DMS 273 (cell line): ENCODE measurements at regions not wholly inside any gene's neighbourhood (a gene's known extent, or its start where the extent isn't known, plus 50 kb on each side); places are given as distances from the start of the nearest gene placed in this dataset.
A peak's percentile ranks its signal among the peaks of the same experiment; 100 is the strongest.

Source experiments
- DNase-seq: peaks from one replicate; lab custom pipeline; 2025; ENCODE audit not compliant: unreplicated experiment; lab: John Stamatoyannopoulos, UW

GRCh38 chr21:43348801-43349261 lies 78.1 kb downstream of the SIK1 start:
- DNase-seq = no peak

- DNase-seq = no peak
Observed at GRCh38 chr21:43348170-43348766, 78.7 kb downstream of the SIK1 start.

GRCh38 chr21:43347461-43348169 lies 79.3 kb downstream of the SIK1 start:
- no peak for DNase-seq

GRCh38 chr21:43346551-43346950 lies 80.4 kb downstream of the SIK1 start:
- DNase-seq = no peak

- DNase-seq = no peak
Observed at GRCh38 chr21:43345746-43346409, 81.1 kb downstream of the SIK1 start.

- no peak for DNase-seq
Observed at GRCh38 chr21:43345046-43345745, 81.7 kb downstream of the SIK1 start.

GRCh38 chr21:43343992-43344886 lies 82.7 kb downstream of the SIK1 start:
- peak; percentile 32 for DNase-seq

- DNase-seq = no peak
Observed at GRCh38 chr21:43343095-43343991, 83.6 kb downstream of the SIK1 start.

GRCh38 chr21:43342301-43342881 lies 84.5 kb downstream of the SIK1 start:
- no peak for DNase-seq

- DNase-seq = peak; percentile 33
Observed at GRCh38 chr21:43341378-43342161, 85.4 kb downstream of the SIK1 start.

GRCh38 chr21:43340491-43341377 lies 86.2 kb downstream of the SIK1 start:
- no peak for DNase-seq

- DNase-seq = no peak
Observed at GRCh38 chr21:43339668-43340067, 87.3 kb downstream of the SIK1 start.

- DNase-seq = no peak
Observed at GRCh38 chr21:43338951-43339350, 88.0 kb downstream of the SIK1 start.

GRCh38 chr21:43337901-43338655 lies 88.9 kb downstream of the SIK1 start:
- DNase-seq = no peak

- no peak for DNase-seq
Observed at GRCh38 chr21:43335119-43335518, 91.8 kb downstream of the SIK1 start.

GRCh38 chr21:43334214-43334958 lies 92.5 kb downstream of the SIK1 start:
- DNase-seq = no peak
